DOHH2 (cell line): ENCODE measurements at regions not wholly inside any gene's neighbourhood (a gene's known extent, or its start where the extent isn't known, plus 50 kb on each side); places are given as distances from the start of the nearest gene placed in this dataset.

ENCODE experiments used
- H3F3A ChIP-seq: fragments of 200-600 bp; sonication (generic), shearing (Covaris generic); 2 replicates; pipeline ENCODE4 v1.6.0; 2016; ENCODE audit warnings: antibody characterized with exemption, mild to moderate bottlenecking; ENCODE audit not compliant: control insufficient read depth, insufficient read depth
- H3K27ac ChIP-seq: fragments of 200-600 bp; sonication (generic); 2 replicates; pipeline ENCODE4 v1.5.1; 2014; ENCODE audit warnings: low read depth, mild to moderate bottlenecking, low read length, moderate library complexity
- H3K27me3 ChIP-seq: fragments of 200-600 bp; sonication (generic); 2 replicates; pipeline ENCODE4 v1.6.1; 2014; ENCODE audit warnings: mild to moderate bottlenecking, low read length, mixed read lengths; ENCODE audit not compliant: control insufficient read depth
- H3K36me3 ChIP-seq: fragments of 200-600 bp; sonication (generic); 2 replicates; pipeline ENCODE4 v1.6.1; 2014; ENCODE audit warnings: mild to moderate bottlenecking, low read length, moderate library complexity, mixed read lengths; ENCODE audit not compliant: control insufficient read depth
- H3K4me1 ChIP-seq: fragments of 200-600 bp; sonication (generic); 2 replicates; pipeline ENCODE4 v1.6.1; 2014; ENCODE audit warnings: mild to moderate bottlenecking, low read length, mixed read lengths; ENCODE audit not compliant: control insufficient read depth
- H3K4me2 ChIP-seq: fragments of 200-600 bp; sonication (generic); 2 replicates; pipeline ENCODE4 v1.6.0; 2014; ENCODE audit warnings: mild to moderate bottlenecking, low read length, moderate library complexity
- H3K4me3 ChIP-seq: fragments of 200-600 bp; sonication (generic); 2 replicates; pipeline ENCODE4 v1.5.1; 2014; ENCODE audit warnings: mild to moderate bottlenecking, low read length, mixed read lengths
- H3K79me2 ChIP-seq: fragments of 200-600 bp; sonication (generic); 2 replicates; pipeline ENCODE4 v1.6.1; 2014; ENCODE audit warnings: mild to moderate bottlenecking, low read length, mixed read lengths; ENCODE audit not compliant: control insufficient read depth
- H3K9me2 ChIP-seq: fragments of 200-600 bp; sonication (generic); replicated peaks from 2 replicates; pipeline ENCODE4 v1.6.1; 2014; ENCODE audit warnings: mild to moderate bottlenecking, low read length, mixed read lengths; ENCODE audit not compliant: control insufficient read depth
- H3K9me3 ChIP-seq: fragments of 200-600 bp; sonication (generic); 2 replicates; pipeline ENCODE4 v1.6.1; 2014; ENCODE audit warnings: antibody characterized with exemption, low read length, mixed read lengths; ENCODE audit not compliant: control insufficient read depth, insufficient read depth
- H4K20me1 ChIP-seq: fragments of 200-600 bp; sonication (generic); 2 replicates; pipeline ENCODE4 v1.6.0; 2014; ENCODE audit warnings: low read depth, mild to moderate bottlenecking, antibody characterized with exemption, low read length, moderate library complexity; ENCODE audit not compliant: control insufficient read depth, insufficient read depth
- CTCF ChIP-seq: fragments of 200-600 bp; sonication (generic); IDR thresholded peaks from one replicate; pipeline ENCODE4 v1.5.1; 2014; ENCODE audit warnings: antibody characterized with exemption, mild to moderate bottlenecking, low read depth, low read length; ENCODE audit not compliant: poor library complexity, severe bottlenecking
- EZH2phosphoT487 ChIP-seq: fragments of 200-600 bp; sonication (generic); IDR thresholded peaks from 2 replicates; pipeline ENCODE4 v1.6.1; 2017; ENCODE audit warnings: borderline replicate concordance, mild to moderate bottlenecking, antibody characterized with exemption, low read length, moderate library complexity, mixed read lengths

- H3K4me2 ChIP-seq, result no peak overlapping the region
- H3F3A ChIP-seq, result no peaks in the 10 kb centered on the region
- no peaks in the 10 kb centered on the region for H3K27me3 ChIP-seq
- no peaks in the 10 kb centered on the region for H3K79me2 ChIP-seq
- TF ChIP-seq EZH2phosphoT487 (no peak), CTCF (no peak)
- no peaks in the 10 kb centered on the region for H3K4me1 ChIP-seq
- no peak overlapping the region for H3K4me3 ChIP-seq
- H3K27ac ChIP-seq, result no peak overlapping the region
- no peaks in the 10 kb centered on the region for H3K9me2 ChIP-seq
- H4K20me1 ChIP-seq, result no peaks in the 10 kb centered on the region
- H3K9me3 ChIP-seq, result no peaks in the 10 kb centered on the region
- no peaks in the 10 kb centered on the region for H3K36me3 ChIP-seq
Measured at GRCh38 chr7:80311313-80311712, 176.7 kb downstream of the GNAI1 start.

GRCh38 chr7:80309971-80310549, 175.4 kb downstream of the GNAI1 start:
- Histone ChIP-seq H3K27ac (no peak overlapping the region), H3K4me2 (no peak overlapping the region), H3K4me1 (no peaks in the 10 kb centered on the region), H3F3A (no peaks in the 10 kb centered on the region), H3K36me3 (no peaks in the 10 kb centered on the region), H3K79me2 (no peaks in the 10 kb centered on the region), H4K20me1 (no peaks in the 10 kb centered on the region), H3K4me3 (no peak overlapping the region), H3K9me2 (no peaks in the 10 kb centered on the region), H3K9me3 (no peaks in the 10 kb centered on the region), H3K27me3 (no peaks in the 10 kb centered on the region)
- no peak for TF ChIP-seq EZH2phosphoT487

- H3K4me2 ChIP-seq, result no peak overlapping the region
- H3K9me2 ChIP-seq, result no peaks in the 10 kb centered on the region
- H3K36me3 ChIP-seq, result no peaks in the 10 kb centered on the region
- H3K4me1 ChIP-seq, result no peaks in the 10 kb centered on the region
- no peaks in the 10 kb centered on the region for H3K79me2 ChIP-seq
- H3F3A ChIP-seq, result no peaks in the 10 kb centered on the region
- H4K20me1 ChIP-seq, result no peaks in the 10 kb centered on the region
- no peak overlapping the region for H3K4me3 ChIP-seq
- H3K9me3 ChIP-seq, result no peaks in the 10 kb centered on the region
- TF ChIP-seq EZH2phosphoT487 (no peak), CTCF (no peak)
- no peak overlapping the region for H3K27ac ChIP-seq
- no peaks in the 10 kb centered on the region for H3K27me3 ChIP-seq
Measured at GRCh38 chr7:80309377-80309776, 174.7 kb downstream of the GNAI1 start.

- no peak for TF ChIP-seq CTCF
- TF ChIP-seq EZH2phosphoT487, result no peak
- H3K36me3 ChIP-seq, result no peaks in the 10 kb centered on the region
- H3K4me1 ChIP-seq, result no peaks in the 10 kb centered on the region
- H3K9me3 ChIP-seq, result no peaks in the 10 kb centered on the region
- H3F3A ChIP-seq, result no peaks in the 10 kb centered on the region
- no peaks in the 10 kb centered on the region for H3K27me3 ChIP-seq
- no peak overlapping the region for H3K4me3 ChIP-seq
- H3K4me2 ChIP-seq, result no peak overlapping the region
- H3K9me2 ChIP-seq, result no peaks in the 10 kb centered on the region
- no peak overlapping the region for H3K27ac ChIP-seq
- no peaks in the 10 kb centered on the region for H3K79me2 ChIP-seq
- H4K20me1 ChIP-seq, result no peaks in the 10 kb centered on the region
Measured at GRCh38 chr7:80307227-80307856, 172.7 kb downstream of the GNAI1 start.
